ENCODE measurements at regions not wholly inside any gene's neighbourhood (a gene's known extent, or its start where the extent isn't known, plus 50 kb on each side); places are given as distances from the start of the nearest gene placed in this dataset.

- ChIA-PET CTCF (no interaction called here), POLR2A (no interaction called here)
These were observed 244.4 kb upstream of the PPP2R2D start for GRCh38 chr10:131656431-131656841.

DNA sequence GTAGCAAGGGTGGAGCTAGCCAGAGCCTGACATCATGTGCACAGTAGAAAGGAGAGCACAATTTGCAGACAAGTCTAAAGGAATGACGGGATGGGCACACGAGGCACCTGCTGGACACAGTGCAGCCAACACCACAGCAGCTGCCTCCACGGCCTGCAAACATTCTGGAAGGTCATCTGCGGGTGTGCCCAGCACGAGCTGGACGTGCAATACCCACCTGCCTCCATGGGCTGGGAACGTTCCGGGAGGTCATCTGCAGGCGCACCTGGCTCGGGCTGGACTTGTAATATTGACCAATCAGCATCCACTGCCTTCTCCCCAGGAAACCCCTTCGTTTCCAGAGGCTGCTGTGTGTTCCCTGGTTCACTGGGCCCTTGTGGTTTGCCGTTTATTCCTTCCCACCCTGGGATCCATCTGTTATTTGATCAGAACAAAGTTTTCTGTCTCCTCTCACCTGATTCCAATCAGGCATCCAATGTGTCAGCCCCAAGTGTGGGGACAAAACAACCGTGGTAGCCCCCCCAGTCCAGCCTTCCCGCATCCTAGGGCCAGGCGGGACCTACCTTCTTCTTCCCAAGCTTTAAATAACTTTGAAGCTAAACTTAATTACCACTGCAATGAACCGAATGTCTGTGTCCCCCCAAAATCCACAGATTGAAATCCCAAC, 243.4 kb upstream of the PPP2R2D start:
- CTCF ChIA-PET, result no interaction called here
- POLR2A ChIA-PET, result no interaction called here

GRCh38 chr10:131657985-131658330, 242.8 kb upstream of the PPP2R2D start:
- ChIA-PET POLR2A (no interaction called here), CTCF (interaction anchor here (0.6 kb wide), 1 partner anchor 99 kb away, joined by 3 read pairs; no protein-coding TSS in a partner anchor)

DNA sequence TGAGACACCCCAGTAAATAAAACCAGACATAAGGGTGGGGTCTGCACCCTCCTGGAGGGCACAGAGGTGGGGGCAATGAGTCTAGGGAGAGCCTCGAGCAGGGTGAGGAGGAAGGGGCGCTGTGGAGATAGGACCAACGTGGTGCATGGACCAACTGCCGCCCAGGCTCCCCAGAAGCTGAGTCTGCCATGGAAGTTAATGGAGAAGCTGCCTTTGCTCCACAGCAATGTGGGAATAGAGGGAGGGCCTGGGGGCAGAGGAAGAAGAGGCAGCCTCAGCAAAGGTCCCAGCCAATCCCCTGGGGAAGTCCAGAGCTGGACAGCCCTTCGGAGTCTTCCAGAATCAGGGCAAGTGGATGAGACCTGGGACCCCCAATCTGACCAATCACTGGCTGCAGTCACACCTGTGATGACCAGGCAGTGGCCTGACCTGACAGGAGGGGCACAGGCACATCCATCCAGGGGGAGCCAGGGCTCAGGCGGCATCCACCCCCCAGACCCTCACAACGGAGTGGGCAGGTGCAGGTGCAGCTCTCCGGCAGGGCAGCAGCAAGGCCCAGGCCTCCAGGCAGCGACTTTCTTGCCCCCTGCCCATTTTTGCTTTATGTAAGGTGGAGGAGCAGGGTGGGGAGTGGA, 242.2 kb upstream of the PPP2R2D start:
- ChIA-PET POLR2A (no interaction called here), CTCF (interaction anchor here (0.6 kb wide), 1 partner anchor 100 kb away, joined by 3 read pairs; no protein-coding TSS in a partner anchor)

- ChIA-PET CTCF (no interaction called here), POLR2A (no interaction called here)
These were observed 240.4 kb upstream of the PPP2R2D start for GRCh38 chr10:131660427-131660826.

GRCh38 chr10:131662851-131663250, 238.0 kb upstream of the PPP2R2D start:
- CTCF ChIA-PET, result no interaction called here
- POLR2A ChIA-PET, result no interaction called here

DNA sequence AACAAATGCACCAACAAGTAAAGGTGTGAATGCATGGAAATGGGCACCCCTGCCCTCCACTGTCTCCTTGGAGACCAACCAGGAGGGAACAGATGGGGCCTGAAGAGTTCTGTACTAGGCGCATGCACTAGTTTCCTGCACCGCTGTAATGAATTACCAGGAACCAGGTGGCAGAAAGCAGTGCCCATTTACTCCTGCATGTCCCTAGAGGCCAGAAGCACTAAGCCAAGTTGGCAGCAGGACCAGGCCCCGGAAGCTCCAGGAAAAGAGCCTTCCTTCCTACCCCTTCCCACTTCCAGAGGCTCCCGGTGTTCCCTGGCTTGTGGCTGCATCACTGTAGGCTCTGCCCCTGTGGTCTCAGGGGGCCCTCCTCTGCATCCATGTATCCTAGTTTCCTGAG, 237.5 kb upstream of the PPP2R2D start:
- CTCF ChIA-PET, result no interaction called here
- POLR2A ChIA-PET, result no interaction called here

DNA sequence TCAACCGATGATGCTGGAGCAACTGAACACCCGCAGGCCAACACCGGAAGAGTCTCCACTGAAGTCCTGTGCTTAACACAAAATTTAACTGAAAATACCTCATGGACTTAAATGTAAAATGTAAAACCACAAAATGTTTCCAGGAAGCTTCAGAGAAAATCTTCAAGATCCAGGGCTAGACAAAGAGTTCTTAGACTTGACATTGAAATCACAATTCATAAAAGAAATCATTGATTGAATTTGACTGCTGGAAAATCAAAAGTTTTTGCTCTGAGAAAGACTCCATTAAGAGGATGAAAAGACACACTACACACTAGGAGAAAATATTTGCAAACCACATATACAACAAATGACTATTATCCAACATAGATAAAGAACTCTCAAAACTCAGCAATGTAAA, 234.7 kb upstream of the PPP2R2D start:
- ChIA-PET CTCF (no interaction called here), POLR2A (no interaction called here)

DNA sequence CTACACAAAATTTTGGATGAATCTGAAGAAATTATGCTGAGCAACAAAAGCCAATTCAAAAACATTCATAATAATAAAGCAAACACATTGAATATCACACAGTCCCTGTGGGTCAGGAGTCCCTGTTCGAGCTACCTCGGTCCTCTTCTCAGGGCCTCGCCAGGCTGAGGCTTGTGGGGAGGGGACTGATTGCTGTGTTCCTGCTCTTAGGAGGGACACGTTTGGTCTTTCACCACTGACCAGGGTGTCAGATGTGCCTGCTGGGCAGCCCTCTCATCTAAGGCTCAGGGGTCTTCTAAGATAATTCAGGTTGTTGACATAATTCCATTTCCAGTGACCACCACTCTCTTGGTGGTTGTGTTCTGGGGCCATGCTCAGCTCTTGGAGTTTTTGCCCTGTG, 233.8 kb upstream of the PPP2R2D start:
- POLR2A ChIA-PET, result no interaction called here
- CTCF ChIA-PET, result no interaction called here

- CTCF ChIA-PET, result no interaction called here
These were observed 233.2 kb upstream of the PPP2R2D start for GRCh38 chr10:131667561-131667960.

DNA sequence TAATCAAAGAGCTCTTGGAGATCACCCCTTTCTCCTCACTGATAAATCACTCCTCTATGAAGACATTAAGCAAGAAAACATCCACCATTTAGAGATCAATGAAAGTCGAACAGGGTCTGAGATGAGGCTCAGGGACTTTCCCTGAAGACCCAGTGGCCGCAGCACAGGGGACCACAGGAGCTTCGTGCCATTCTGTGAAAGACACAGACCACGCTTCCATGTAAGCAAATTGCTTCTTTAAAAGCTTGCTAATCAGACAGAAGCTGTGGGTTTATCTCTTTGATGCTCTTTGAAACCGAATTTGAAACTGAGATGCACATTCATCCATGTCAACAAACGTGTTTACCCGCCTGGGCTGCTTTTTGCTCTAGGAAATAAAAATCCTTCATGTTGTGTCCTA, 231.9 kb upstream of the PPP2R2D start:
- ChIA-PET POLR2A (no interaction called here), CTCF (no interaction called here)

More at GRCh38 chr10:131667561-131667960, 233.2 kb upstream of the PPP2R2D start:
- POLR2A ChIA-PET, result no interaction called here

DNA sequence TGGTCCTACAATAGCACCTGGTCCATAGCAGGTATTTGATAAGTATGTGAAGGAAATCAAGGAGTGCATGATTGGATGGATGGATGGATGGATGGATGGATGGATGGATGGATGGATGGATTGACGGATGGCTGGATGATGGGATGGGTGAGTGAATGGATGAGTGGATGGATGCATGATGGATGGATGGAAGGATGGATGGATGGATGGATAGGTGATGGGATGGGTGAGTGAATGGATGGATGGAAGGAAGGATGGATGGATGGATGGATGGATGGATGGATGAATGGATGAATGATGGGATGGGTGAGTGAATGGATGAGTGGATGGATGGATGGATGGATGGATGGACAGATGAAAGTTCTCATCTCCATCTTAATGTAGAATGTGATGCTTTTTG, 231.0 kb upstream of the PPP2R2D start:
- POLR2A ChIA-PET, result no interaction called here
- CTCF ChIA-PET, result no interaction called here

- POLR2A ChIA-PET, result no interaction called here
- CTCF ChIA-PET, result no interaction called here
These were observed 230.5 kb upstream of the PPP2R2D start for GRCh38 chr10:131670341-131670740.

- POLR2A ChIA-PET, result no interaction called here
- CTCF ChIA-PET, result no interaction called here
These were observed 227.4 kb upstream of the PPP2R2D start for GRCh38 chr10:131673396-131673795.

DNA sequence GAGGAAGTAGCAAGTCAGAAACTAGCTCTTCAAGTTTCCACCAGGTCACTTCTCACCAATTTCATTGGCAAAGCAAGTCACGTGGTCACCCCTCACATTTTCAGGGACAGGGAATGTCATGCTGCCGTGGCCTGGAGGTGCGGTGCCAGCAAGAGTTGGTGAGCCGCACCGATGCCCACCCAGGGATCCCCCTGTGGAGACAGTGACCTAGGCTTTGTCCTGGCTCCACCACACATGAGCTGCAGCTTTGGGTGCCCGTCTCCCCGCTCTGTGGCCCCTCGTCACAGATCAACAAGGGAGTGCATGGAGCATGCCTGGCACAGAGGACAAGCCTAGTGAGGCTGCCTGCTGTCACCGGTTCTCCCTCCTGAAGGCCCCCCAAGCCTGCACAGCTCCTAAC, 226.7 kb upstream of the PPP2R2D start:
- ChIA-PET CTCF (no interaction called here), POLR2A (no interaction called here)

- ChIA-PET CTCF (no interaction called here), POLR2A (no interaction called here)
These were observed 225.7 kb upstream of the PPP2R2D start for GRCh38 chr10:131675104-131675503.

DNA sequence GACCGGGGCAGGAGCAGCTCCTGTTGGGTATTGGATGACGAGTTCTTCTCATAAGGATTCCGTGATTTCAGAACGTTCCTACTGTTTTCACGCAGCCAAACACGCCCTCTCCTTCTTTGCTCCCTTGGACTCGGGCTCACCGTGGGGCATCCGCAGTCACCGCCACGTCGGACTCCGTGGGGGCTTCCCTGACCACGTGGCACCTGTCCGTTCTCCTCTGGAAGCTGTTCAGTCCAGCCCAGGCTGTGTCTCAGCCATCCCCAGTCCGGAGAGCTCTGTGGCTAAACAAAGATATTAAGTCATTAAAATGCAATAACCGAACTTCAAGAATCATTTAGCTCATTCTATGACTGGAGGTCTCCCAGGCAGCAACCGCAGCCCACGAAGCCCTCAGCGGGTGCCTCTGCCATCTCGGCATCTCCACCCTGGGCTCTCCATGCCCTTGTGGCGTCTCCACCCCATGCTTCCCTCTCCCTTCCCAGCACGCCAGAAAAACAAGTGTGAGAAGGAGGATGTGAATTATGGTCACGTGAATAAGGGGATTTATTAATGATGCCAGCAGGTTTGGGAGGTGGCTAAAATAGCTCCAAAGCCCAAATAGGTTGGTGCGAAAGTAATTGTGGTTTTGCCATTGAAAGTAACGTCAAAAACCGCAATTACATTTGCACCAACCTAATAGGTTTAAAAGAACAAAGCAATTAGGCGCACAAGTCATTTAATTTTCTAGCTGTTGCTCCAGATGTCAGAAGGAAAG, 224.6 kb upstream of the PPP2R2D start:
- POLR2A ChIA-PET, result no interaction called here
- CTCF ChIA-PET, result no interaction called here

GRCh38 chr10:131676800-131677421, 223.9 kb upstream of the PPP2R2D start:
- ChIA-PET POLR2A (no interaction called here), CTCF (no interaction called here)

- CTCF ChIA-PET, result no interaction called here
These were observed 223.1 kb upstream of the PPP2R2D start for GRCh38 chr10:131677671-131678070.

DNA sequence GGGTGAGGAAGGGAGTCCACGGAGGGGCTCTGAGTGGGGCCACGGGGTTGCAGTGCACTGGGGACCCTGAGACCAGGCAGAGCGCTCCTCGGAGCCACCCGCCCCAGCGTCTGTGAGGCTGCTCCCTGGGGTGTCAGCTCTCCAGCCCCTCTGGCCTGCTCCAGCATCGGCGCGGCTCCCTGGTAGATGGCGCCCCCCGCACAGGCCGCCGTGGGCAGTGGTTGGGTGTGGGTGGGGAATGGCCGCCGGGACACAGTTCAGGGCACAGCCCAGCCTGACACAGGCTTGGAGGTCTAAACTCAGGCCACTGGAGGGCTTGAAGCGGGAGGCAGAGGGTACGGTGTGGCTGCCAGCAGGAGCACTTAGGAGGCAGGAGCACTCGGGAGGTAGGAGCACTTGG, 222.6 kb upstream of the PPP2R2D start:
- ChIA-PET POLR2A (no interaction called here), CTCF (no interaction called here)

More at GRCh38 chr10:131677671-131678070, 223.1 kb upstream of the PPP2R2D start:
- POLR2A ChIA-PET, result no interaction called here

GRCh38 chr10:131678613-131679012, 222.2 kb upstream of the PPP2R2D start:
- ChIA-PET CTCF (no interaction called here), POLR2A (no interaction called here)

All from activated CD8-positive, alpha-beta memory T cell treated with anti-CD3 and anti-CD28 coated beads for 36 hours (primary cell).